CD14-positive monocyte (primary cell): ENCODE measurements at regions not wholly inside any gene's neighbourhood (a gene's known extent, or its start where the extent isn't known, plus 50 kb on each side); places are given as distances from the start of the nearest gene placed in this dataset.

Experiments used
- DNase-seq, 3 donors: peaks; one replicate each; pipeline ENCODE4 v3.0.0-alpha.2; 2011 to 2022
- H2AFZ ChIP-seq: 2 replicates; pipeline ENCODE4 v1.6.0; 2012; ENCODE audit warnings: mild to moderate bottlenecking, low read depth, low read length, inconsistent platforms; ENCODE audit not compliant: insufficient read depth, poor library complexity, severe bottlenecking
- H3K27ac ChIP-seq, 2 donors: 1 replicate in 1 of 2; 2 replicates in 1 of 2; pipeline ENCODE4 v1.5.1; 2012 to 2013; ENCODE audit warnings: low read length in 2 of 2, control low read depth in 1 of 2, inconsistent platforms in 1 of 2, low read depth in 1 of 2, mild to moderate bottlenecking in 1 of 2
- H3K27me3 ChIP-seq, 2 donors: one replicate each; pipeline versions ENCODE4 v1.6.0 to v1.6.1; 2011 to 2013; ENCODE audit warnings: low read length in 2 of 2; ENCODE audit not compliant: control insufficient read depth in 2 of 2, insufficient read depth in 2 of 2
- H3K36me3 ChIP-seq, 2 donors: replicated peaks in 1 of 2; 1 replicate in 1 of 2; 2 replicates in 1 of 2; pipeline versions ENCODE4 v1.5.1 to v1.6.1; 2012 to 2013; ENCODE audit warnings: low read length in 2 of 2, control low read depth in 1 of 2, inconsistent platforms in 1 of 2, mild to moderate bottlenecking in 1 of 2; ENCODE audit not compliant: insufficient read depth in 2 of 2, control insufficient read depth in 1 of 2
- H3K4me1 ChIP-seq, 2 donors: 1 replicate in 1 of 2; 2 replicates in 1 of 2; pipeline versions ENCODE4 v1.5.1 to v1.6.1; 2012 to 2013; ENCODE audit warnings: low read length in 2 of 2, control low read depth in 1 of 2, inconsistent platforms in 1 of 2, mild to moderate bottlenecking in 1 of 2, moderate library complexity in 1 of 2; ENCODE audit not compliant: insufficient read depth in 2 of 2, control insufficient read depth in 1 of 2
- H3K4me2 ChIP-seq: replicated peaks from 2 replicates; pipeline ENCODE3; 2012; ENCODE audit warnings: low read length, moderate library complexity, mild to moderate bottlenecking; ENCODE audit not compliant: poor library complexity, severe bottlenecking; ENCODE audit errors: extremely low read depth
- H3K4me3 ChIP-seq, 3 experiments: fragments of 200-600 bp in 1 of 3; sonication (generic) in 1 of 3; replicated peaks in 1 of 3; 1 replicate in 2 of 3; 2 replicates in 1 of 3; pipeline ENCODE4 v1.5.1; 2011 to 2013; ENCODE audit warnings: low read length in 3 of 3, mild to moderate bottlenecking in 3 of 3, control low read depth in 2 of 3, low read depth in 2 of 3, inconsistent platforms in 1 of 3, moderate library complexity in 1 of 3
- H3K79me2 ChIP-seq: 2 replicates; pipeline ENCODE4 v1.6.0; 2012; ENCODE audit warnings: mild to moderate bottlenecking, control low read depth, inconsistent platforms, low read length, moderate library complexity; ENCODE audit not compliant: insufficient read depth
- H3K9ac ChIP-seq: 2 replicates; pipeline ENCODE4 v1.6.0; 2017; ENCODE audit warnings: low read length, mild to moderate bottlenecking; ENCODE audit not compliant: insufficient read depth, poor library complexity, severe bottlenecking
- H3K9me3 ChIP-seq, 2 donors: replicated peaks in 1 of 2; 1 replicate in 1 of 2; 2 replicates in 1 of 2; pipeline versions ENCODE4 v1.5.1 to v1.6.1; 2012 to 2013; ENCODE audit warnings: low read length in 2 of 2, control low read depth in 1 of 2; ENCODE audit not compliant: control insufficient read depth in 1 of 2, insufficient read depth in 1 of 2
- H4K20me1 ChIP-seq: 2 replicates; pipeline ENCODE4 v1.6.0; 2012; ENCODE audit warnings: mild to moderate bottlenecking, low read length, control low read depth, moderate library complexity; ENCODE audit not compliant: insufficient read depth
- H3K27ac Mint-ChIP-seq, 7 donors: one replicate each; pipeline ENCODE4 v1.8.0; 2020; ENCODE audit warnings: mild to moderate bottlenecking in 7 of 7, mixed read lengths in 7 of 7, moderate library complexity in 6 of 7, inconsistent platforms in 2 of 7
- H3K27me3 Mint-ChIP-seq, 3 donors: one replicate each; pipeline ENCODE4 v1.8.0; 2021 to 2022; ENCODE audit warnings: low read depth in 3 of 3, mild to moderate bottlenecking in 3 of 3, mixed read lengths in 3 of 3, moderate library complexity in 3 of 3, inconsistent platforms in 1 of 3
- H3K36me3 Mint-ChIP-seq, 2 donors: one replicate each; pipeline ENCODE4 v1.8.0; 2020; ENCODE audit warnings: mixed read lengths in 2 of 2, inconsistent platforms in 1 of 2, mild to moderate bottlenecking in 1 of 2
- H3K4me1 Mint-ChIP-seq: one replicate; pipeline ENCODE4 v1.8.0; 2020; ENCODE audit warnings: mild to moderate bottlenecking, mixed read lengths
- H3K4me3 Mint-ChIP-seq, 2 donors: one replicate each; pipeline ENCODE4 v1.8.0; 2020; ENCODE audit warnings: mild to moderate bottlenecking in 2 of 2, mixed read lengths in 2 of 2, moderate library complexity in 1 of 2
- H3K9me3 Mint-ChIP-seq, 7 donors: one replicate each; pipeline ENCODE4 v1.8.0; 2020 to 2022; ENCODE audit warnings: mixed read lengths in 7 of 7, mild to moderate bottlenecking in 6 of 7, moderate library complexity in 6 of 7, inconsistent platforms in 2 of 7
- WGBS: methylation state at CpG from one replicate; pipeline ENCODE4 v1.1.5; 2013; ENCODE audit warnings: missing lambda C conversion rate; ENCODE audit not compliant: insufficient coverage; 5-methylcytosine and 5-hydroxymethylcytosine counted together
- intact Hi-C, 2 donors: fragments of 100-400 bp; cut with micrococcal nuclease; formaldehyde crosslinking; loops; one replicate each; pipeline versions ENCODE4 v1.15.0 to v1.15.1; 2023
- TF ChIP-seq, protein P1 (sequence below): fragments of 200-600 bp; IDR thresholded peaks from one replicate; pipeline ENCODE4 v1.8.0; 2022; ENCODE audit warnings: antibody characterized with exemption, mild to moderate bottlenecking

DNA sequence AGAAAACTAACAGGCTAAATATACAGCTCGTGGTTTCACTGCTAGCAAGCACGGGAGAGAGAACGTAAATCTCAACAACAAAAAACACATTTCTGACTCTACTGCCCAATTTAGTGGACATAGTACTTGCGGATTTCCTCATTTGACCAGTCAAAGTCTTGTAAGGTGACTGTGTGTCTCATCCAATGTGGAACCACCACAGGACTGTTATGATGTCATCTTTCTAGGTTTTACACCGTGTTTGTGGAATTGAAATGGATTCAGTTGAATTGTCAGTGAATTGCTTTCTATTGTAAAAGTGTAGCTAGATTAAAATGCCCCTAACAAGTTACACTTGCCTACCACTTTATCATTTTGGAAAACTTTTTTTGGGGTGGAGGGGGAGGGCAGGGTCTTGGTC, 1010.8 kb downstream of the NLGN4Y start:
- H3K36me3 Mint-ChIP-seq = no peaks in the 10 kb centered on the region
- DNase-seq = no peak
- Histone ChIP-seq H4K20me1 (no peaks in the 10 kb centered on the region), H3K4me2 (no peak overlapping the region), H3K27me3 (no peaks in the 10 kb centered on the region), H2AFZ (no peak overlapping the region), H3K36me3 (no peaks in the 10 kb centered on the region), H3K9me3 (no peaks in the 10 kb centered on the region), H3K27ac (no peak overlapping the region), H3K9ac (no peak overlapping the region), H3K79me2 (no peaks in the 10 kb centered on the region), H3K4me3 (no peak overlapping the region), H3K4me1 (no peaks in the 10 kb centered on the region)
- intact Hi-C loops = loop anchor here in 1 of 2 donors (10.0 kb wide), 1 partner anchor 60 kb away; no protein-coding TSS in a partner anchor
- no peaks in the 10 kb centered on the region for H3K4me1 Mint-ChIP-seq
- no peak overlapping the region for H3K27ac Mint-ChIP-seq
- TF ChIP-seq, protein P1, sequence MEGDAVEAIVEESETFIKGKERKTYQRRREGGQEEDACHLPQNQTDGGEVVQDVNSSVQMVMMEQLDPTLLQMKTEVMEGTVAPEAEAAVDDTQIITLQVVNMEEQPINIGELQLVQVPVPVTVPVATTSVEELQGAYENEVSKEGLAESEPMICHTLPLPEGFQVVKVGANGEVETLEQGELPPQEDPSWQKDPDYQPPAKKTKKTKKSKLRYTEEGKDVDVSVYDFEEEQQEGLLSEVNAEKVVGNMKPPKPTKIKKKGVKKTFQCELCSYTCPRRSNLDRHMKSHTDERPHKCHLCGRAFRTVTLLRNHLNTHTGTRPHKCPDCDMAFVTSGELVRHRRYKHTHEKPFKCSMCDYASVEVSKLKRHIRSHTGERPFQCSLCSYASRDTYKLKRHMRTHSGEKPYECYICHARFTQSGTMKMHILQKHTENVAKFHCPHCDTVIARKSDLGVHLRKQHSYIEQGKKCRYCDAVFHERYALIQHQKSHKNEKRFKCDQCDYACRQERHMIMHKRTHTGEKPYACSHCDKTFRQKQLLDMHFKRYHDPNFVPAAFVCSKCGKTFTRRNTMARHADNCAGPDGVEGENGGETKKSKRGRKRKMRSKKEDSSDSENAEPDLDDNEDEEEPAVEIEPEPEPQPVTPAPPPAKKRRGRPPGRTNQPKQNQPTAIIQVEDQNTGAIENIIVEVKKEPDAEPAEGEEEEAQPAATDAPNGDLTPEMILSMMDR = no peak
- H3K9me3 Mint-ChIP-seq = peaks cover 0 to 5% (median 0%) of the 10 kb centered on the region in 7 donors
- H3K4me3 Mint-ChIP-seq = no peak overlapping the region
- no CpG with 5 or more reads among the region's 5 CpGs for WGBS
- H3K27me3 Mint-ChIP-seq = no peaks in the 10 kb centered on the region

DNA sequence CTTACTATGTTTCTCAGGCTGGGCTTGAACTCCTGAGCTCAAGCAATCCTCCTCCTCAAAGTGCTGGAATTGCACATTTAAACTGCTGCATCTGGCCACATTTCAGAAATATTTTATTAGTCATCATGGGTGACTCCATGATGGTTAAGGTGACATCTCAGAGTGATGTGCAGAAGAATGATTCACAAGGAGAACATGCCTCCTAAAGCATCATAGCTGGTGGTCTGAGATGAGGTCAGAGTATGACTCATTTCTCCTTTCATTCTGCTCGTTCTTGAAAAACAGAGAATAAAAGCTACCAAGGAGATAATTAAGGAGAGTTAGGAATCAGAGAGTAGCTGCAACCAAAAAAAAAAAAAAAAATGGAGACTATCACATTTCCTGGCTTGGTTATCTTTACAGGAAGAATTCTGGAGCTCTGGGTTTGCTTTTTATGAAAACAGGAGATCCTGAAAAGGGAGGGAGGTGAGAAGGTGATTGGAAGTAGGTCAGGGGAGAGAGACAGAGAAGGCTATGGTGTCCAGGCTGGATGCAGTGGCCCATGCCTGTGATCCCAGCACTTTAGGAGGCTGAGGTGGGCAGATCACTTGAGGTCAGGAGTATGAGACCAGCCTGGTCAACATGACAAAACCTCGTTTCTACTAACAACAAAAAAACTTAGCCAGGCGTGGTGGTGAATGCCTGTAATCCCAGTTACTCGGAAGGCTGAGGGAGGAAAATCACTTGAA, 1011.6 kb downstream of the NLGN4Y start:
- Histone ChIP-seq H3K4me3 (no peak overlapping the region), H4K20me1 (no peaks in the 10 kb centered on the region), H3K9me3 (no peaks in the 10 kb centered on the region), H3K9ac (no peak overlapping the region), H3K27ac (no peak overlapping the region), H3K27me3 (no peaks in the 10 kb centered on the region), H2AFZ (no peak overlapping the region), H3K4me1 (no peaks in the 10 kb centered on the region), H3K36me3 (no peaks in the 10 kb centered on the region), H3K4me2 (no peak overlapping the region), H3K79me2 (no peaks in the 10 kb centered on the region)
- no CpG with 5 or more reads among the region's 4 CpGs for WGBS
- Mint-ChIP-seq H3K27me3 (no peaks in the 10 kb centered on the region), H3K4me1 (no peaks in the 10 kb centered on the region), H3K36me3 (no peaks in the 10 kb centered on the region), H3K4me3 (no peak overlapping the region), H3K27ac (no peak overlapping the region), H3K9me3 (peaks cover 0 to 5% (median 0%) of the 10 kb centered on the region in 7 donors)
- no peak for DNase-seq
- TF ChIP-seq, protein P1 = no peak
- intact Hi-C loops = loop anchor here in 1 of 2 donors (10.0 kb wide), 1 partner anchor 61 kb away; no protein-coding TSS in a partner anchor
